ENCODE measurements at regions not wholly inside any gene's neighbourhood (a gene's known extent, or its start where the extent isn't known, plus 50 kb on each side); places are given as distances from the start of the nearest gene placed in this dataset.
"Not testable (repeated sequence)": the region's sequence is repeated elsewhere in the genome, so short reads cannot be mapped to it uniquely, and the experiment has no call there.

GRCh38 chrX:93177930-93178329 lies 495.4 kb downstream of the NAP1L3 start:
- FAIRE-seq = no peak

GRCh38 chrX:93169771-93170170 lies 503.6 kb downstream of the NAP1L3 start:
- FAIRE-seq = no peak

DNA sequence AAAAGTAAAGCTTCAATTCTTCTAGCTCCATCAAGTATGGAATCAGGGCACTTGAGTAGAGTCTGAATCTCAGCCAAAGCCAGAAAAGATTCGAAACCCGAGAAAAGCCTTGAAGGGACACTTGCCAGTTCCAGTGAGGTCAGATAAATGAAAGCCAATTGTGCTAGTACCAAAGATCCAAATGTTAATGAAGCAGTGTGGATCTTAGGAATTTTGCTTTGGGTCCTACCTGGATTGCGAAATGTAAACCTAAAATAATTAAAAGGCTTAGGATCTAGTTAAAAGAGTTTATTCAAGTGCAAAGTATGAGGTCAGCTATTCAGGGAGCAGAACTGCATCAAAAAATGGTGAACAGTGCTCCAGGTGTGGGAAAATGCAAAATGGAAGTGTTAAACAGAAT lies 552.6 kb downstream of the NAP1L3 start:
- no peak for FAIRE-seq

DNA sequence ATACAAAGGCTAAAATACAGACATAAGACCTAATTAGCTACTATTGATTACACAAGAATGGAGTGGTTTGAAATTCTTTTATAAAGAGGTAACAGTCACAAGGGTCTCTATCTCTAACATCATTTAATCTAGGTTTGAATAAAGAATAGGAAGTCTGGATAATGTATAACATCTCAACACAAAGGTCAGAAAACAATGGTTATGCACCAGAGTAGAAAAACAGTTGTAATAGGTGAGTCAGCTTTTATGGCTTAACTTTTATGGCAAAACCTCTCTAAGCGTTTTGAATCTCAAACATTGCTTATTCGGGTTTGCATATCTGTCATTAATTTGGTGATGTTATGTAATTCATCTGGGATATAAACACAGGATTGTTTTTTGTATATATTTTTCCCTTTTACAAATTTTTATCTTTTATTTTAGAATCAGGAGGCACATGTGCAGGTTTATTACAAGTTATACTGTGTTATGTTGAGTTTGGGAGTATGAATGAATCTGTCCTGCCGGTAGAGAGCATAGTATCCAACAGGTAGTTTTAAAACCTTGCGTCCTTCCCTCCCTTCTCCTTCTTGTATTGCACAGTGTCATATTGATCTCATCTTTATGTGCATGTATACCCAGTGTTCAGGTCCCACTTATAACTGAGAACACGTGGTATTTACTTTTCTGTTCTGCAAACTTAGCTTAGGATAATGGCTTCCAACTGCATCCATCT lies 569.9 kb downstream of the NAP1L3 start:
- FAIRE-seq = peak; percentile 98

- FAIRE-seq = not testable (repeated sequence)
Observed at GRCh38 chrX:93095535-93095934, 577.8 kb downstream of the NAP1L3 start.

- not testable (repeated sequence) for FAIRE-seq
Observed at GRCh38 chrX:93078906-93079305, 594.5 kb downstream of the NAP1L3 start.

- peak; percentile 75 for FAIRE-seq
Observed at GRCh38 chrX:93055264-93055663, 618.1 kb downstream of the NAP1L3 start.

GRCh38 chrX:93019841-93020240 lies 653.5 kb downstream of the NAP1L3 start:
- not testable (repeated sequence) for FAIRE-seq

GRCh38 chrX:93014481-93015030 lies 658.8 kb downstream of the NAP1L3 start:
- FAIRE-seq = not testable (repeated sequence)

Measured in colon (tissue), 2 donors.